B cell (primary cell): ENCODE measurements at regions not wholly inside any gene's neighbourhood (a gene's known extent, or its start where the extent isn't known, plus 50 kb on each side); places are given as distances from the start of the nearest gene placed in this dataset.

Source experiments
- CTCF ChIP-seq: fragments of 200-600 bp; IDR thresholded peaks from one replicate; pipeline ENCODE4 v1.8.0; 2022; ENCODE audit warnings: antibody characterized with exemption, mild to moderate bottlenecking
- EZH2 ChIP-seq: IDR thresholded peaks from 2 replicates; pipeline ENCODE4 v1.6.1; 2012; ENCODE audit warnings: borderline replicate concordance, low read depth, mild to moderate bottlenecking, moderate library complexity, low read length; ENCODE audit not compliant: insufficient read depth, poor library complexity, severe bottlenecking

GRCh38 chrX:124231451-124231759 lies 101.1 kb upstream of the TEX13D start:
- no peak for TF ChIP-seq EZH2
- TF ChIP-seq CTCF = no peak
